ENCODE measurements at regions not wholly inside any gene's neighbourhood (a gene's known extent, or its start where the extent isn't known, plus 50 kb on each side); places are given as distances from the start of the nearest gene placed in this dataset.

DNA sequence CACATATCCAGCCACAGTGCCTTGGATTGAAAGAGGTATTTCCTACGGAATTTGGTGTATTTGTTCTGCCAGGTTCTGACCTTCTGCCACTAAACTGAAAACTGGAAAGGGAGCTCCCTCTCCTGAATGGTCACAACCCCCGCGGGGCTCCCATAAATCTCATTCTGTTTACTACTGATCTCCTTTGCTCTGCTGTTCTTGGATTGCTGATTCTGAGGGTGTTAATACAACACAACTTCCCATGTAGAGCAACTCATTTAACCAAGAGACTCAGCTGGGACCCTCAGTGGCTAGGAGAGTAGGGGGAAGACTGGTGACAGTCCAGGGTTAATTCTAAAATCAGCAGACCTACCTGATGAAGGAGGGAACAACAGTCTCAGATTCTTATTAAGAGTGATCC lies 662.9 kb downstream of the INHBA start:
- TF ChIP-seq, protein P1, sequence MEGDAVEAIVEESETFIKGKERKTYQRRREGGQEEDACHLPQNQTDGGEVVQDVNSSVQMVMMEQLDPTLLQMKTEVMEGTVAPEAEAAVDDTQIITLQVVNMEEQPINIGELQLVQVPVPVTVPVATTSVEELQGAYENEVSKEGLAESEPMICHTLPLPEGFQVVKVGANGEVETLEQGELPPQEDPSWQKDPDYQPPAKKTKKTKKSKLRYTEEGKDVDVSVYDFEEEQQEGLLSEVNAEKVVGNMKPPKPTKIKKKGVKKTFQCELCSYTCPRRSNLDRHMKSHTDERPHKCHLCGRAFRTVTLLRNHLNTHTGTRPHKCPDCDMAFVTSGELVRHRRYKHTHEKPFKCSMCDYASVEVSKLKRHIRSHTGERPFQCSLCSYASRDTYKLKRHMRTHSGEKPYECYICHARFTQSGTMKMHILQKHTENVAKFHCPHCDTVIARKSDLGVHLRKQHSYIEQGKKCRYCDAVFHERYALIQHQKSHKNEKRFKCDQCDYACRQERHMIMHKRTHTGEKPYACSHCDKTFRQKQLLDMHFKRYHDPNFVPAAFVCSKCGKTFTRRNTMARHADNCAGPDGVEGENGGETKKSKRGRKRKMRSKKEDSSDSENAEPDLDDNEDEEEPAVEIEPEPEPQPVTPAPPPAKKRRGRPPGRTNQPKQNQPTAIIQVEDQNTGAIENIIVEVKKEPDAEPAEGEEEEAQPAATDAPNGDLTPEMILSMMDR (IDR thresholded peaks at IDR 0.05), result no peak
- TF ChIP-seq EZH2 (IDR thresholded peaks at IDR 0.05; ENCODE audit: borderline replicate concordance, insufficient read depth, low read depth, low read length, poor library complexity, severe bottlenecking), result no peak
